ENCODE measurements at regions not wholly inside any gene's neighbourhood (a gene's known extent, or its start where the extent isn't known, plus 50 kb on each side); places are given as distances from the start of the nearest gene placed in this dataset.

DNA sequence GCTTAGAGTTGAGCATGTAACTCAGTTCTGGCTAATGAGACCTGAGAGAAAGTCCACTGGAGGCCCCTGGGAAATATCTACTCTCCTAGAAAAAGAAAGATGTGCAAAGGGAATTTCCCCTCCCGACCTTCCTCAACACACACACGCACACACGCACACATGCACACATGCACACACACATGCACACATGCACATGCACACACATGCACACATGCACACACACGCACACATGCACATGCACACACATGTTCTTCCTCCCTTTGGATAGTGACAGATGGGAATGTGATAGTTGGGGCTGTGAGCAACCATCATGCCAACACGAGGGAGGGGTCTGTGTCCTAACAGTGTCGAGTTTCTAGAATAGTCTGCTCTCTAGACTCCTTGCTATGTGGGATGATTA, 148.2 kb upstream of the EGFLAM start:
- Histone ChIP-seq H3K9me3 (ENCODE audit: control insufficient read depth, insufficient read depth, low read length) (no peaks in the 10 kb centered on the region), H3F3A (ENCODE audit: control insufficient read depth, insufficient read depth) (no peaks in the 10 kb centered on the region)
- TF ChIP-seq, protein P1, sequence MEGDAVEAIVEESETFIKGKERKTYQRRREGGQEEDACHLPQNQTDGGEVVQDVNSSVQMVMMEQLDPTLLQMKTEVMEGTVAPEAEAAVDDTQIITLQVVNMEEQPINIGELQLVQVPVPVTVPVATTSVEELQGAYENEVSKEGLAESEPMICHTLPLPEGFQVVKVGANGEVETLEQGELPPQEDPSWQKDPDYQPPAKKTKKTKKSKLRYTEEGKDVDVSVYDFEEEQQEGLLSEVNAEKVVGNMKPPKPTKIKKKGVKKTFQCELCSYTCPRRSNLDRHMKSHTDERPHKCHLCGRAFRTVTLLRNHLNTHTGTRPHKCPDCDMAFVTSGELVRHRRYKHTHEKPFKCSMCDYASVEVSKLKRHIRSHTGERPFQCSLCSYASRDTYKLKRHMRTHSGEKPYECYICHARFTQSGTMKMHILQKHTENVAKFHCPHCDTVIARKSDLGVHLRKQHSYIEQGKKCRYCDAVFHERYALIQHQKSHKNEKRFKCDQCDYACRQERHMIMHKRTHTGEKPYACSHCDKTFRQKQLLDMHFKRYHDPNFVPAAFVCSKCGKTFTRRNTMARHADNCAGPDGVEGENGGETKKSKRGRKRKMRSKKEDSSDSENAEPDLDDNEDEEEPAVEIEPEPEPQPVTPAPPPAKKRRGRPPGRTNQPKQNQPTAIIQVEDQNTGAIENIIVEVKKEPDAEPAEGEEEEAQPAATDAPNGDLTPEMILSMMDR (IDR thresholded peaks at IDR 0.05; ENCODE audit: low read depth, low read length, poor library complexity, severe bottlenecking), result no peak
- no peak for TF ChIP-seq EZH2phosphoT487 (IDR thresholded peaks at IDR 0.05; ENCODE audit: borderline replicate concordance, low read length)

DNA sequence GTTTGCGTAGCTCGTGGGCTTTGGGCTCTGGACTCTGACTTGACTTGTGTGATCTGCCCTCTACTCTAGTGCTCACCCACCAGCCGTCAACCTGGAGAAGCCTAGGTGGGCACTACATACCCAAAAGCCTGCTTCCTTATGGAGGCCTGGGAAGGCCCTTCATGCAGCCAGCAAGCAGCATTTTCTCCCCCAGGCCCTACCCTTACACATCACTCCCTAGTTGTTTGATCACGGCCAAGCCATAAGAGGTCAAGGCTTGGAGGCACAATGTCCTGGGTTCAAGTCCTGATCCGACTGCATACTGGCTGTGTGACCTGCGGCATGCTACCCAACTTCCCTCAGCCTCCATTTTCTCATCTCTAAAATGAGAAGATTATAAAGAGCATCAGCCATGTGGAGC, 151.3 kb upstream of the EGFLAM start:
- H3K4me2 ChIP-seq (ENCODE audit: low read length), result no peak overlapping the region
- no peaks in the 10 kb centered on the region for H3K27me3 ChIP-seq (ENCODE audit: control insufficient read depth, low read length)
- H3K9me2 ChIP-seq (replicated peaks; ENCODE audit: control insufficient read depth, low read length), result no peaks in the 10 kb centered on the region
- H3K9me3 ChIP-seq (ENCODE audit: control insufficient read depth, insufficient read depth, low read length), result no peaks in the 10 kb centered on the region
- H3K36me3 ChIP-seq (ENCODE audit: control insufficient read depth, low read length), result no peaks in the 10 kb centered on the region
- H4K20me1 ChIP-seq (ENCODE audit: control insufficient read depth, insufficient read depth, low read depth, low read length), result no peaks in the 10 kb centered on the region
- H3K4me1 ChIP-seq (ENCODE audit: control insufficient read depth, low read length), result no peaks in the 10 kb centered on the region
- H3K79me2 ChIP-seq (ENCODE audit: control insufficient read depth, low read length), result no peaks in the 10 kb centered on the region
- H3F3A ChIP-seq (ENCODE audit: control insufficient read depth, insufficient read depth), result no peaks in the 10 kb centered on the region
- H3K27ac ChIP-seq (ENCODE audit: low read depth, low read length), result no peak overlapping the region
- H3K4me3 ChIP-seq (ENCODE audit: low read length), result no peak overlapping the region
- TF ChIP-seq, protein P1 (IDR thresholded peaks at IDR 0.05; ENCODE audit: low read depth, low read length, poor library complexity, severe bottlenecking), result no peak
- TF ChIP-seq EZH2phosphoT487 (IDR thresholded peaks at IDR 0.05; ENCODE audit: borderline replicate concordance, low read length), result no peak

More for the DNA sequence above, 148.2 kb upstream of the EGFLAM start:
- Histone ChIP-seq H3K79me2 (ENCODE audit: control insufficient read depth, low read length) (no peaks in the 10 kb centered on the region), H3K27ac (ENCODE audit: low read depth, low read length) (no peak overlapping the region), H3K4me3 (ENCODE audit: low read length) (no peak overlapping the region), H3K9me2 (replicated peaks; ENCODE audit: control insufficient read depth, low read length) (no peaks in the 10 kb centered on the region), H3K4me2 (ENCODE audit: low read length) (no peak overlapping the region), H3K36me3 (ENCODE audit: control insufficient read depth, low read length) (no peaks in the 10 kb centered on the region), H3K27me3 (ENCODE audit: control insufficient read depth, low read length) (no peaks in the 10 kb centered on the region), H3K4me1 (ENCODE audit: control insufficient read depth, low read length) (no peaks in the 10 kb centered on the region), H4K20me1 (ENCODE audit: control insufficient read depth, insufficient read depth, low read depth, low read length) (no peaks in the 10 kb centered on the region)

DNA sequence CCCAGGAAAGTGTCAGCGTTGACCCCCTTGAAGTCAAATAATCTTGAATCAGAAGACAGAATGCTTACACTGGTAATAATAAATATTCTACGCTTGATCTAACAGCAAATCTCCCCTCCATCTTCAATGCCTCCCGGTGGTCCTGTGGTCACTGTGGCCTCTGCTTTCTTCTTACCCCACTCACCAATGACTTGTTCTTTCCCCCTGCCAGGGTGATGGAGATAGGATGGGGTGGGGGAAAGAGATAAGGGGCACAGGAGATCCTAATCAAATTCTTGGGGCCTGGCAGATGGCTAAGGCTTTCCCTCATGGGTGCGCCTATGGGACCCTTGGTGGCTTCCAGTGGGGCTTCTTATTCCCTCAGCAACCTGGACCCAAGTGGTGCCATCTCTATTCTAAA, 152.6 kb upstream of the EGFLAM start:
- TF ChIP-seq, protein P1 (IDR thresholded peaks at IDR 0.05; ENCODE audit: low read depth, low read length, poor library complexity, severe bottlenecking), result no peak
- no peak for TF ChIP-seq EZH2phosphoT487 (IDR thresholded peaks at IDR 0.05; ENCODE audit: borderline replicate concordance, low read length)
- no peaks in the 10 kb centered on the region for H3K36me3 ChIP-seq (ENCODE audit: control insufficient read depth, low read length)
- H4K20me1 ChIP-seq (ENCODE audit: control insufficient read depth, insufficient read depth, low read depth, low read length), result no peaks in the 10 kb centered on the region
- H3K4me2 ChIP-seq (ENCODE audit: low read length), result no peak overlapping the region
- H3K27me3 ChIP-seq (ENCODE audit: control insufficient read depth, low read length), result no peaks in the 10 kb centered on the region
- no peaks in the 10 kb centered on the region for H3K9me3 ChIP-seq (ENCODE audit: control insufficient read depth, insufficient read depth, low read length)
- H3K4me1 ChIP-seq (ENCODE audit: control insufficient read depth, low read length), result no peaks in the 10 kb centered on the region
- H3F3A ChIP-seq (ENCODE audit: control insufficient read depth, insufficient read depth), result no peaks in the 10 kb centered on the region
- H3K9me2 ChIP-seq (replicated peaks; ENCODE audit: control insufficient read depth, low read length), result no peaks in the 10 kb centered on the region
- H3K79me2 ChIP-seq (ENCODE audit: control insufficient read depth, low read length), result no peaks in the 10 kb centered on the region
- no peak overlapping the region for H3K27ac ChIP-seq (ENCODE audit: low read depth, low read length)
- H3K4me3 ChIP-seq (ENCODE audit: low read length), result no peak overlapping the region

DNA sequence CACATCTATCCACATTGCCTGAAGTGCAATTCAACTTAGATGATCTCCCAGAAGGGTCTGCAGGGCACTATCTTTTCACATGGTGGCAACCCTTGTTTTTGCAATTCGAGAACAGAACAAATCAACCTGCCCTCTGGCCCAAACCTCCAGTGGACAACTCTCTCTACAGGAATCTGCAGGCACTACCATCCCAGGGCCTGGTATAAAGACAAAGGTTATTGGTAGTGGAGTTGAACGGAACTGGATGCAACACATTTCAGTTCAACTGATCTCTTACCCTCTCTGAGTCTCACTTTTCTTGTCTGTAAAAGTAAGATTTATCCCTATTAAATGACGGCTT, 153.2 kb upstream of the EGFLAM start:
- H3K27me3 ChIP-seq (ENCODE audit: control insufficient read depth, low read length), result no peaks in the 10 kb centered on the region
- H3K79me2 ChIP-seq (ENCODE audit: control insufficient read depth, low read length), result no peaks in the 10 kb centered on the region
- no peaks in the 10 kb centered on the region for H3K9me2 ChIP-seq (replicated peaks; ENCODE audit: control insufficient read depth, low read length)
- no peak for TF ChIP-seq EZH2phosphoT487 (IDR thresholded peaks at IDR 0.05; ENCODE audit: borderline replicate concordance, low read length)
- TF ChIP-seq, protein P1 (IDR thresholded peaks at IDR 0.05; ENCODE audit: low read depth, low read length, poor library complexity, severe bottlenecking), result no peak
- H3K4me1 ChIP-seq (ENCODE audit: control insufficient read depth, low read length), result no peaks in the 10 kb centered on the region
- no peak overlapping the region for H3K4me2 ChIP-seq (ENCODE audit: low read length)
- H4K20me1 ChIP-seq (ENCODE audit: control insufficient read depth, insufficient read depth, low read depth, low read length), result no peaks in the 10 kb centered on the region
- H3K4me3 ChIP-seq (ENCODE audit: low read length), result no peak overlapping the region
- no peaks in the 10 kb centered on the region for H3F3A ChIP-seq (ENCODE audit: control insufficient read depth, insufficient read depth)
- no peaks in the 10 kb centered on the region for H3K9me3 ChIP-seq (ENCODE audit: control insufficient read depth, insufficient read depth, low read length)
- no peaks in the 10 kb centered on the region for H3K36me3 ChIP-seq (ENCODE audit: control insufficient read depth, low read length)
- H3K27ac ChIP-seq (ENCODE audit: low read depth, low read length), result no peak overlapping the region

Data from DOHH2 (cell line).